Neutrophil (primary cell): ENCODE measurements at regions not wholly inside any gene's neighbourhood (a gene's known extent, or its start where the extent isn't known, plus 50 kb on each side); places are given as distances from the start of the nearest gene placed in this dataset.

Source experiments
- H3K27ac ChIP-seq: fragments of 200-600 bp; sonication (generic); 2 replicates; pipeline ENCODE4 v1.5.1; 2016; ENCODE audit warnings: mild to moderate bottlenecking, moderate library complexity
- H3K27me3 ChIP-seq: fragments of 200-600 bp; sonication (generic); 2 replicates; pipeline ENCODE4 v1.6.0; 2016; ENCODE audit warnings: mild to moderate bottlenecking
- H3K36me3 ChIP-seq: fragments of 200-600 bp; sonication (generic); 2 replicates; pipeline ENCODE4 v1.5.1; 2017
- H3K4me1 ChIP-seq, 2 experiments: fragments of 200-600 bp in 1 of 2; sonication (generic) in 1 of 2; 1 replicate in 1 of 2; 2 replicates in 1 of 2; pipeline versions ENCODE4 v1.5.1 to v1.6.1; 2013 to 2016; ENCODE audit warnings: low read depth in 1 of 2, low read length in 1 of 2, mild to moderate bottlenecking in 1 of 2, moderate library complexity in 1 of 2; ENCODE audit not compliant: control insufficient read depth in 1 of 2, insufficient read depth in 1 of 2
- H3K4me3 ChIP-seq, 2 experiments: fragments of 200-600 bp in 1 of 2; sonication (generic) in 1 of 2; 1 replicate in 1 of 2; 2 replicates in 1 of 2; pipeline ENCODE4 v1.5.1; 2013 to 2016; ENCODE audit warnings: low read depth in 1 of 2, low read length in 1 of 2, mild to moderate bottlenecking in 1 of 2, moderate library complexity in 1 of 2
- H3K9me3 ChIP-seq: fragments of 200-600 bp; sonication (generic); 2 replicates; pipeline ENCODE4 v1.5.1; 2016
- CTCF ChIP-seq: fragments of 200-600 bp; sonication (generic); IDR thresholded peaks from 2 replicates; pipeline ENCODE4 v1.5.1; 2016; ENCODE audit warnings: antibody characterized with exemption

GRCh38 chr10:57222129-57222528 lies 861.1 kb upstream of the ZWINT start:
- H3K4me3 ChIP-seq, result no peak overlapping the region
- no peaks in the 10 kb centered on the region for H3K27me3 ChIP-seq
- no peak overlapping the region for H3K27ac ChIP-seq
- no peak for TF ChIP-seq CTCF
- H3K9me3 ChIP-seq, result no peaks in the 10 kb centered on the region
- no peaks in the 10 kb centered on the region for H3K36me3 ChIP-seq
- no peaks in the 10 kb centered on the region for H3K4me1 ChIP-seq

- Histone ChIP-seq H3K4me3 (no peak overlapping the region), H3K9me3 (no peaks in the 10 kb centered on the region), H3K4me1 (no peaks in the 10 kb centered on the region), H3K27me3 (no peaks in the 10 kb centered on the region), H3K27ac (no peak overlapping the region), H3K36me3 (no peaks in the 10 kb centered on the region)
- TF ChIP-seq CTCF, result no peak
These were observed 860.6 kb upstream of the ZWINT start for GRCh38 chr10:57221674-57222073.

DNA sequence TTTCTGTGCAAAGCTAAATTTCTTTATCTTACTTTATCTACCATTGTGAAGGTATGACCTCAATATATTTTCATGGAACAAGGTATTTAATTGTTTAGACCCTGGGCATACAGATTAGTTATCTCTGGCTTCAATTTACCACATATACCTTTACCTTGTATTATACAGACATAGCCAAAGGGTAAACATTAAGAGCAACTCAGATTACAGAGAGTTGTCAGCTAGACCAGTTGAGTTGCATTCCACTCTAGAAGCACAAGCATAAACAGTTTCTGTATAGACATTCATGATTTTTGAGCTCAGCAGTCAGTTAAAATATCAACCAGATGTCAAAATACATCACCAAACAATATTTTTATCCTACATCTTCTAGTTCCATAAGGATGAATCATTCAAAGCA lies 857.3 kb upstream of the ZWINT start:
- Histone ChIP-seq H3K27me3 (no peaks in the 10 kb centered on the region), H3K4me1 (no peaks in the 10 kb centered on the region), H3K4me3 (no peak overlapping the region), H3K9me3 (no peaks in the 10 kb centered on the region), H3K36me3 (no peaks in the 10 kb centered on the region), H3K27ac (no peak overlapping the region)
- TF ChIP-seq CTCF, result no peak

DNA sequence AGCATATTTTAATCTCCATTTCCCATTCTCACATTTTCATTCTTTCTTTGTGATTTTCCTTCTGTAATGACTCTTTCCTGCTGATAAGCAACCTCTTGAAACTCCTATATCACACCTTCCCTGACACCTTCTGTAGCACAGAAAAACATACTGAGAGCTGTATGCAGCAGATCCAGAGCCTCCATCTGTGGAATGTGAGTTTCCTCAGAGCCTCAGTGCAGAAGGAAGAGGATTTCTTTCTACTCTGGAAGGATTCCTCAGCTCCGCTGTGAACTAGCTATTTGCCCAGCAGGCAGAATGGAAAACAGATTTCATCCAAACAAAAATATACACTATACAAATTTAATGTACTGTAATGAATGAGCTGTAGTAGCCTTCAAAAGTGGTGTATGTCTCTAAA lies 841.3 kb upstream of the ZWINT start:
- no peaks in the 10 kb centered on the region for H3K36me3 ChIP-seq
- H3K27me3 ChIP-seq, result no peaks in the 10 kb centered on the region
- no peak overlapping the region for H3K4me3 ChIP-seq
- no peak for TF ChIP-seq CTCF
- H3K27ac ChIP-seq, result no peak overlapping the region
- H3K4me1 ChIP-seq, result no peaks in the 10 kb centered on the region
- H3K9me3 ChIP-seq, result no peaks in the 10 kb centered on the region

DNA sequence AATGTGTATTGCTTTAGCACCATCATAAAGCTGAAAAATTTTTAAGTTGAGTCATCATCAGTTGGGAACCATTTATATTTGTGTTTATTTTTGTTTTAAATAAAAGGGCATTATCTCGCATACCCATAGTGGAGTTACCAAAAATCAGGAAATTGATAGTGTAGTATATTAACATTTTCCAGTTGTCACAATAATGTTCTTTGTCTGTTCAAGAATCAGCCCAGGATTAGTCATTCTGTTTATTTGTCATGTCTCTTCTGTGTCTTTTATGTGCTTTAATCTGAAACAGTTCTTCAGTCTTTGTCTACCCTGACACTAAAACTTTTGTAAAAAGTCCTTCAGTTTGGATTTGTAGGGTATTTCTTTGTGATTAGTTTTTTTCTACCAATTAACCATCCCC lies 827.8 kb upstream of the ZWINT start:
- Histone ChIP-seq H3K36me3 (no peaks in the 10 kb centered on the region), H3K9me3 (no peaks in the 10 kb centered on the region), H3K4me1 (no peaks in the 10 kb centered on the region), H3K27ac (no peak overlapping the region), H3K27me3 (no peaks in the 10 kb centered on the region), H3K4me3 (no peak overlapping the region)
- no peak for TF ChIP-seq CTCF

GRCh38 chr10:57186201-57186600 lies 825.1 kb upstream of the ZWINT start:
- H3K4me3 ChIP-seq, result no peak overlapping the region
- H3K4me1 ChIP-seq, result no peaks in the 10 kb centered on the region
- H3K36me3 ChIP-seq, result no peaks in the 10 kb centered on the region
- H3K27ac ChIP-seq, result no peak overlapping the region
- H3K9me3 ChIP-seq, result no peaks in the 10 kb centered on the region
- H3K27me3 ChIP-seq, result no peaks in the 10 kb centered on the region
- no peak for TF ChIP-seq CTCF
